T47D (cell line): ENCODE measurements at regions not wholly inside any gene's neighbourhood (a gene's known extent, or its start where the extent isn't known, plus 50 kb on each side); places are given as distances from the start of the nearest gene placed in this dataset.

Experiments used
- DNase-seq, 2 experiments: peaks; one replicate each; pipeline versions ENCODE4 v3.0.0 to v3.0.0-alpha.2; 2011 to 2012; ENCODE audit warnings: low read depth in 1 of 2, low spot score in 1 of 2
- JUND ChIP-seq: IDR thresholded peaks from 2 replicates; pipeline ENCODE4 v1.6.1; 2012; ENCODE audit warnings: low read depth
- in situ Hi-C: cut with HindIII; loops from 2 replicates; pipeline ENCODE4 v1.10.0; 2016; ENCODE audit warnings: low sequenced_read_pairs, low pct_unique_long_range_greater_than_20kb

DNA sequence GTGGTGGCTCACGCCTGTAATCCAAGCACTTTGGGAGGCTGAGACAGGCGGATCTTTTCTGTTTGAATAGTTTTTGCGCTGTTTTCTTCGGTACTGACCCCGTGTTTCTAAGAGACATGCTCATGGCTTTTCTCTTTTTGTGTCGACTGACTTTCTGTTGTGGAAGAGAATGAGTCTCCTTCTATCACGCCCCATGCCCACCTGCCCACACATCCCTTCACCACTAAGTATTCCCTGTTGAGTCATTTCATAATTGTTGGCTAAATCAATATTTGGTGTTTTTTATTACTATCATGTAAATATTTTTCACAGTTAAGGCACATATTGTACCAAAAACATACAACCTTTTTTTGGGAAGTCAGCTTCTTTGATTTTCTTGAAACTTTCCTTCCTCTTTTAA lies 198.8 kb upstream of the TWIST2 start:
- DNase-seq = no peak
- in situ Hi-C loops = no loop called here
- TF ChIP-seq JUND = no peak

DNA sequence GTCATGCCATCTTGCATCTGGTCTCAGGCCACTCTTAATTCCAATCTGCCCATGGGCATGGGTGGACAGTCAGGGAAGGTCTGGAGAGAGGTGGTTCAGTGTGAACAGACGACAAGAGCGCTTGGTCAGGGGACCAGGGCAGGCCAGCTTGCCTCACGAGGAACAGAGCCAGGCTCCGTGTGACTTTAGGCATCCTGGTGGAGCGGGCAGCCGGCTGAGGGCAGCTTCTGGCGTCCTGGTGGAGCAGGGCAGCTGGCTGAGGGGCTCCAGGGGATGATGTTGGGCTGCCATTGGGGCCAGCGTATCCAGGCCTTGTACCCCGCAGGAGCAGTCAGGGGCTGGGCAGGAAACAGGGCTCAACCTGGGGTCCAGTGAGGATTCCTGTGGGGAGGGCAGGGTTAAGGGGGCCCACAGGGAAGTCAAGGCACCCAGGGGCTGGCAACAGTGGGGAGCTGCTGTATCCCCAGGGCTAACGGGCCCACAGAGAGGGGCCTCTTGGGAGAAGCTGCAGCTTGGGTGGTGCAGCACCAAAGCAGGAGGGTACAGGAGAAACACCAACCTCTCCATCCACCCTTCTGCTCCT lies 197.9 kb upstream of the TWIST2 start:
- no peak for DNase-seq
- in situ Hi-C loops = no loop called here
- TF ChIP-seq JUND = no peak

DNA sequence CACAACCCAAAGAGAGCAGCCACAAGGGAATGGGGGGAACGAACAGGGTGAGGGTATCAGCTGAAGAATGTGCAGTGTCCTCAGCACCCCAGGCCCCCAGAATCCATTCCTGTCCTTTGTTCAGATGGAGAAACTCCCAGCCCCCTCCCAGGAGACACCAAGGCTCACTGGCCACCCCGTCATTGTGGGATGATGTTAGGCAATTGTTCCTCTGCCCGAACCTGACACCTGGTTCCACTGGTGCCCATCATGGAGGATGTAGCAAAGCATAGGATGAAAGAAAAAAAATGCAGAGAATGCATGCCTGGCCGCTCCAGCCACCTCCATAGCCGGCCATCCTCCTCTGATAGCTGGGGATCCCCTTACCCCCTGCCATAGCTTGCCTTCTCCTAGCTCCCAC lies 197.3 kb upstream of the TWIST2 start:
- in situ Hi-C loops = no loop called here
- no peak for TF ChIP-seq JUND
- no peak for DNase-seq

DNA sequence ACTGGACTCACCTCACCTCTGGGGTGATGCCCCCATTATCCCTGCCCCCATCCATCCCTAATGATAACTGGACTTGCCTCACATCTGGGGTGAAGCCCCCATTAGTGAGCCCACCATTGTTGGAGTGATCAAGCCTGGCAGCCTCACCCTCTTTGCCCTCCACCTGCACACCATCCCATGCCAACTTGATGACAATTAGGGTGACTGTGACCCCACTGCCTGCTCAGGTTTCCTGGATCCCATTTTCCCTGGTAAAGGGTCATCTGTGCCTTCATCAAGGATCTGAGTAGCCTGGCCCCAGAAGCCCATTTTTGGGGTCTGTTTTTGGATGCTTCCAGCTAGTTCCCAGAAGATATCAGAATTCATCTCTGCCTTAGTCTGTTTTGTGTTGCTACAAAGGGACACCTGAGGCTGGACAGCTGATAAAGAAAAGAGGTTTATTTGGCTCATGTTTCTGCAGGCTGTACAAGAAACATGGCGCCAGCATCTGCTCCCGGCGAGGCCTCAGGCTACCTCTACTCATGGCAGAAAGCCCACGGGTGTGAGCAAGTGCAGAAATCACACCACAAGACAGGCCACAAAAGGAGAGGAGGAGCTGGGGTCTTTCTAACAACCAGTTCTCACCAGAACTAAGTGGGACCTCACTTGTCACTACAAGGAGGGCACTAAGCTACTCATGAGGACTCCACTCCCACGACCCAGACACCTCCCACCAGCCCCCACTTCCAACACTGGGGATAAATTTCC lies 196.4 kb upstream of the TWIST2 start:
- in situ Hi-C loops = no loop called here
- TF ChIP-seq JUND = no peak
- DNase-seq = no peak

DNA sequence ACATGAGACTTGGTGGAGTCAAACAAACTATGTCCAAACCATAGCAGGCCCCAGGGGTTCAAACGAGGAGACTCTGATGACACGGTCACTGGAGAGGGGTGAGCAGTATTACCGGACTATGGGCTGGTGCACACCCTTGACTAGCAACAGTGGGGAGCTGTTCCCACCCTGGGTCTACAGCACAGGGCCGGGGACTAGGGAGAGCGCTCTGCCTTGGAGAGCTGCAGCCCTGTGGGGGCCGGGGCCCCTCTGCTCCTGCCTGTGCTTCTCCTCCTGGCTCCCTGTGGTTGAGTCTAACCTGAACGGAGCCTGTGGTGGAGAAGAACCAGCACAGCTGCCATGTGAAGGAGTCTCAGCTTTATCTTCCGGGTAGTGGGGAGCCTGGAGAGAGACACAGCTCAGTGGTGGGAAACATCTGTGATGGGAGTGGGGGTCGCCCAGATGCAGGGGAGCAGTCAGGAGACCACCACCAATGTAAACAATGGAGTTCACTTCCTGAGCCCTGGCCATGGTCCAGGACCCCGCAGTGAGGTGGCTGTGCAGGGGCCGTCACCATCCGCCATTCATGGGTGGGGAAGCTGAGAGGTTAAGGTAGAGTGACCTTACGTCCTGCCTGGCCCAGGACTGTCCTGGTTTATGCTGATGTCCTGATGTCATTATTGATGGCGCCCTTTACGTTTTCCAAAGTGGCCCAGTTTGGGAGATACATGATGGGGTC lies 195.7 kb upstream of the TWIST2 start:
- in situ Hi-C loops = no loop called here
- DNase-seq = no peak
- TF ChIP-seq JUND = no peak

DNA sequence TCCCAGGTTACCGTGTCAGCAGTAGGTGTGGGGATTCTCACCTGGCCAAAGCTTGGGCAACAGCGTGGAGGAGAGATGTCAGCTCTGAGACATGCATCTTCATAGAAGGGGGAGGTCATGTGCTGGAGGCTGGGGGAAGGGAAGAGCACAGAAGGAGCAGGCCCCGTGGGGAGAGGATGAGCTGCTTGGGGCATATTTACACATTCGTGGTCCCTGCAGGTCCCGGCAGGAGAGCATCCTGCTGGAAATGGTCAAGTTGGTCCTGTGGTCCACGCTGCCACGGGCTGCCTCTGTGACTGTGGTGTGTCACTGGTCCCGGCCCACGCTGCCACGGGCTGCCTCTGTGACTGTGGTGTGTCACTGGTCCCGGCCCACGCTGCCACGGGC lies 195.1 kb upstream of the TWIST2 start:
- in situ Hi-C loops = no loop called here
- TF ChIP-seq JUND = no peak
- DNase-seq = no peak

DNA sequence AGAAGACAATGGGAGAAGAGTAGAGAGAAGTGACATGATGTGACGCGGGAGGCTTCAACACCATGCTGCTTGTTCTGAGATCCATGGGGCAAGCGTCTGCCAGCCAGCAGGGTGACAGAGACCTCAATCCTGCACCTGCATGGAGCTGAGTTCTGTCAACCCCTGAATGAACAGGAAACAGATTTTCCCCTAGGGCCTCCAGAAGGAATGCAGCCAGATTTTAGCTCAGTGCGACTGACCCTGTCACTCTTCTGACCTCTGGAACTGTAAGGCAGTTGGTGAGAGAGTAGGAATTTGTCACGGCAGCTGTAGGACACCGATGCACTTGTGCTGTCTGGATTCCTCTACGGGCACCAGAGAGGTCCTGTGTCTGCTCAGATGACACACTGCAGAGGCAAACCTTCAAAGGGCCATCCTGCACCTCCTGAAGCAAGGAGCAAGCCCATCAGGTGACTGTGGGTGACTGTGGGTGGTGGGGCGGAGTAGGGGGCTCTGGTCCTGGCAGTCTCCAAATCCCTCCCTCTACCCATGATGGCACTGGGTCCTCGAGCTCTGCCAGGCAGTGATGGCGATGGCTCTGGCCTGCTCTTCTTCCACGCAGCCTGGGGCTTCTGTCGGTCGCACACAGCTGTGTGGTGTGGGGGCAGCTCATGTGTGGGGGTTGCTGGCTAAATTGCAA lies 194.3 kb upstream of the TWIST2 start:
- TF ChIP-seq JUND = no peak
- no peak for DNase-seq
- in situ Hi-C loops = no loop called here

DNA sequence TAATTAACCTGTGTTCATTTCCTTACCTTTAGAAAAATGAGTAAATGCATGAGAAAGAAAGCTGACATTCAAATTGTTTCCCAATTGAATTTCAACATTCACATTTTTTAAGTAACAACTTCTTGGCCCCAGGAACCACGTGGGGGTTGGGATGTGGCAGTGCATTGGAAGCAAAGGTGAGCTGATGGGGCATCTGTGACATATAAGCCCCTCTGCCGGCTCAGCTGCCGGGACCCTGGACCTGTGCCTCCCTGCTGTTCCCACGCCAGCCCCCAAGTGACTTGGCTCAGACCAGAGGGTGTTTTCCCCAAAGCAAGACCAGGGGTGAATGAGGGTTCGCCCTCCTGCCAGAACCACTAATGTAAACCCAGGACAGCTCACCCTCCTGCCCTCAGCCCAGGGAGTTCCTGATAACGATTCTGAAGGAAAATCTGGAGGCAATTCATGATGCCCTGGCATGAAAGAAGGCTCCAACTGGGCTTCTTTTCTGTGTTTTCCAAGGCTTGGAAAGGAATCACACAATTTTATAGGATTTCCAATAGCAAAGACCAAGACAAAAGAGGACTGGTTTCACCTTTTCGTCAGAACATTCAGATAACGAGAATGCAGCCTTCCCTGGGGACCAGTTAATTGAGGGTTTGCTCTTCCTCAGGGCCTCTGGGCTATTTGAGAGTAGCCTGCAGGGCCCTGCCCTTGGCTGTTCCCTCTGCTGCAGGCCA lies 193.2 kb upstream of the TWIST2 start:
- in situ Hi-C loops = no loop called here
- no peak for TF ChIP-seq JUND
- no peak for DNase-seq

DNA sequence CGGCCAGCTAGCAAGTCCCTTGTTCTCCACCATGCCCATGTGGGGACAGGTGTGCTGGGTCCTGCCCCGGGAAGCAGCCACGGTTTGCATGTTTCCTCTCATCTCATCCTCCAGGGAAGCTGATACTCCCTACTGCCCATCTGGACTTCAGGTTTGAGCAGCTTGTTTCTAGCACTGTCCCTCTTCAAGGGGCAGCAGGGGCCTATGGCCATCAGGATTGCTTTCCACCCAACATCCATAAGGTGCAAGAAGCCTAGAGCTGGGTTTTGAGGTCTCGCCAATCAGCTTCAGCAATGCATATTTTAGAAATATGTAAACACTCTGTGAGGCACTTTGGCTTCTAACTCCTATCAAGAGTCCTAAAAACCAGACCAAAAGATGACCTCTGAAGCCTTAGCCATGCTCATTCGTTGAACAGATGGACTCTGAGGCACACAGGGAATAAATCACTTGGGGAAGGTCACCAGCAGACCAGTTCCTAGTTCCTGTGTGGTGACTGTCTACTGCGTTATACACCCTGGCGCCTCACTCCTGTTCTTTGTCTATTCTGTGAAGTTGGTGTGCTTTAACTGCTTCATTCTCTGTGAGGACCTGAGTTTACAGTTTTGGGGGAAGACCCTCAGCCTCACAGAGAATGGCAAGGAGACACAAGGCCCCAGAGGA lies 192.6 kb upstream of the TWIST2 start:
- no peak for TF ChIP-seq JUND
- DNase-seq = no peak
- in situ Hi-C loops = no loop called here

DNA sequence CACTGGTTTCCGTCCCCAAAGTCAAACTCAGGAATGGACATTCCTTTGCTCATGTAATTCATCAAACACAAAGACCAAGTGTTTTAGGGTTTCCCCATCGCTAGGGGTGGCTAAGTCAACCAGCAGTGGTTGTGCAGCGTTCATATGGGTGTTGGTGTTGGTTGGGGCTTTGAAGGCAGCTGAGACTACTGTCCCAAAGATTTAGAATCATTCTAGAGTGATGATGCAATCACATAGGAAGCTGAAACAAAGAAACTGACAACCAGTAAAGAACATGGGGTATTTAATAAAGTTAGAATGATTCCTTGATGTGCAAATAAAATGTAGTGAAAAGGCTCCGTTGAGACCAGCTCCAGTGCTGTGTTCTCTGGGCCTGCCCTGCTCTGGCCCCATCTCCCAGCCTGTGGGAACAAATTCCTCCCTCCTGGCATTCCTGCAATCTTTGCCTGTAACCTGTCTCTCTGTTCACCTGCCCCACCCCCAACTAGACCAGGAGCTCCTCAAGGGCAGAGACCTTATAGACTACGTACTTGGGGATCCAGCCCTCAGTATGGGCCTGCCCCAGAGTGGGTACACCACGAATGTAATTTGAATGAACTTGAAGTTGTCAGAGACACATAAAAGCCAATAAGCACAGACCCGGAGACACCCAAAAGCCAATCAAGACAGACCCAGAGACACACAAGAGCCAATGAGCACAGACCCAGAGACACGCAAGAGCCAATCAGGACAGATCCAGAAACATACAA lies 191.7 kb upstream of the TWIST2 start:
- in situ Hi-C loops = no loop called here
- no peak for DNase-seq

More for the DNA sequence above, 191.7 kb upstream of the TWIST2 start:
- TF ChIP-seq JUND = no peak
